Neural cell (in vitro differentiated cells): ENCODE measurements at regions not wholly inside any gene's neighbourhood (a gene's known extent, or its start where the extent isn't known, plus 50 kb on each side); places are given as distances from the start of the nearest gene placed in this dataset.
"Not testable (repeated sequence)": the region's sequence is repeated elsewhere in the genome, so short reads cannot be mapped to it uniquely, and the experiment has no call there.

ENCODE experiments used
- EP300 ChIP-seq: fragments of 450-650 bp; conservative IDR thresholded peaks from 2 replicates; pipeline ENCODE4 v1.6.1; 2014; ENCODE audit warnings: antibody characterized with exemption, mild to moderate bottlenecking, moderate library complexity; ENCODE audit not compliant: poor library complexity, severe bottlenecking
- EZH2 ChIP-seq: fragments of 200-600, 300-800 bp; shearing (Covaris generic), sonication (generic); IDR thresholded peaks from 2 replicates; pipeline ENCODE4 v1.6.1; 2014; ENCODE audit warnings: antibody characterized with exemption, low read length, borderline replicate concordance, mild to moderate bottlenecking; ENCODE audit not compliant: insufficient read depth, poor library complexity, severe bottlenecking
- MXI1 ChIP-seq: fragments of 450-650 bp; conservative IDR thresholded peaks from 2 replicates; pipeline ENCODE4 v1.6.1; 2014; ENCODE audit warnings: antibody characterized with exemption, mild to moderate bottlenecking; ENCODE audit not compliant: poor library complexity, severe bottlenecking
- POLR2AphosphoS5 ChIP-seq: IDR thresholded peaks from 2 replicates; pipeline ENCODE4 v1.6.1; 2012
- RAD21 ChIP-seq: fragments of 450-650 bp; conservative IDR thresholded peaks from 2 replicates; pipeline ENCODE4 v1.6.1; 2014; ENCODE audit warnings: antibody characterized with exemption, mild to moderate bottlenecking, moderate library complexity
- SMC3 ChIP-seq: fragments of 450-650 bp; conservative IDR thresholded peaks from 2 replicates; pipeline ENCODE4 v1.6.1; 2014; ENCODE audit warnings: antibody characterized with exemption, mild to moderate bottlenecking, moderate library complexity; ENCODE audit not compliant: poor library complexity
- TAF1 ChIP-seq: IDR thresholded peaks from 2 replicates; pipeline ENCODE4 v1.6.1; 2012; ENCODE audit warnings: low read depth
- TF ChIP-seq, protein P1 (sequence below): fragments of 450-650 bp; IDR thresholded peaks from 2 replicates; pipeline ENCODE4 v1.5.1; 2014; ENCODE audit warnings: antibody characterized with exemption, mild to moderate bottlenecking, moderate library complexity; ENCODE audit not compliant: poor library complexity, severe bottlenecking
- TF ChIP-seq, protein P2 (sequence below): IDR thresholded peaks from 2 replicates; pipeline ENCODE4 v1.6.1; 2012; ENCODE audit warnings: borderline replicate concordance

DNA sequence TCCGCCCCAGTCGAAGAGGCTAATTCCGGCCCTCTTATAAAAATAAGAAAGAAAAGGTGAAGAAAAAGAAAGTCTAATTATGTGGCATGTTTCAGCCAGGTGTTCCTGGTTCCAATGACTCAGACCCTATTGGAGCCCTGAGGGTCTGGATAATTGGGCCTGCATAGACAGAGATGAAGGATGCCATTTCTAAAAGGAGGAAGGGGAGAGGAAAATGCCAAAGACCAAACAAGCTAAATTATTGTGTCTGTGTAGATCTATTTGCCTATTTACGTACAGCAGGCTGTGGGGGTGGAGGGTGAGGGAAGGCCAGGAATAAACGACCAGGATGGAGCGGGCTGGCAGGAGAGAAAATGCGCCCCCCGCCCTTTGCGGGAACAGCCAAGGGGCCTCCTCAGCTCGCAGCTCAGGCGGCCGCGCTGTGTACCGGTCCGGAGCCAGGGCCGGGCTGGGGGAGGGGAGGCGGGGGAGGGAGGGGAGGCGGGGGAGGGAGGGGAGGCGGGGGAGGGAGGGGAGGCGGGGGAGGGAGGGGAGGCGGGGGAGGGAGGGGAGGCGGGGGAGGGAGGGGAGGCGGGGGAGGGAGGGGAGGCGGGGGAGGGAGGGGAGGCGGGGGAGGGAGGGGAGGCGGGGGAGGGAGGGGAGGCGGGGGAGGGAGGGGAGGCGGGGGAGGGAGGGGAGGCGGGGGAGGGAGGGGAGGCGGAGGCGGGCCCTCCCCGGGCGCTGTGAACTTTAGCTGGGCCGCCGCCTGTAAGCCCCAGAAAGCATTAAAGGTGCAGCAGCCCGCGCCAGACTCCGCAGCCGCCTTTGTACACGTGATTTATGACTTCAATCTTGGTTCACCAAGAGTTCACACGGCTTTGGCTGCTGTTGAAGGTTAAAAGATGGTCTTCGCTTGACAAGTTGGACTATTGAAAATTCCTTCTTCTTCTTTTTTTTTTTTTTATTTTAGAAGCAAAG is 113.0 kb upstream of the FOXD4L5 start:
- TF ChIP-seq EZH2, EP300, POLR2AphosphoS5, MXI1, RAD21, TAF1, SMC3: not testable (repeated sequence)
- TF ChIP-seq, protein P1, sequence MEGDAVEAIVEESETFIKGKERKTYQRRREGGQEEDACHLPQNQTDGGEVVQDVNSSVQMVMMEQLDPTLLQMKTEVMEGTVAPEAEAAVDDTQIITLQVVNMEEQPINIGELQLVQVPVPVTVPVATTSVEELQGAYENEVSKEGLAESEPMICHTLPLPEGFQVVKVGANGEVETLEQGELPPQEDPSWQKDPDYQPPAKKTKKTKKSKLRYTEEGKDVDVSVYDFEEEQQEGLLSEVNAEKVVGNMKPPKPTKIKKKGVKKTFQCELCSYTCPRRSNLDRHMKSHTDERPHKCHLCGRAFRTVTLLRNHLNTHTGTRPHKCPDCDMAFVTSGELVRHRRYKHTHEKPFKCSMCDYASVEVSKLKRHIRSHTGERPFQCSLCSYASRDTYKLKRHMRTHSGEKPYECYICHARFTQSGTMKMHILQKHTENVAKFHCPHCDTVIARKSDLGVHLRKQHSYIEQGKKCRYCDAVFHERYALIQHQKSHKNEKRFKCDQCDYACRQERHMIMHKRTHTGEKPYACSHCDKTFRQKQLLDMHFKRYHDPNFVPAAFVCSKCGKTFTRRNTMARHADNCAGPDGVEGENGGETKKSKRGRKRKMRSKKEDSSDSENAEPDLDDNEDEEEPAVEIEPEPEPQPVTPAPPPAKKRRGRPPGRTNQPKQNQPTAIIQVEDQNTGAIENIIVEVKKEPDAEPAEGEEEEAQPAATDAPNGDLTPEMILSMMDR: not testable (repeated sequence)
- TF ChIP-seq, protein P2, sequence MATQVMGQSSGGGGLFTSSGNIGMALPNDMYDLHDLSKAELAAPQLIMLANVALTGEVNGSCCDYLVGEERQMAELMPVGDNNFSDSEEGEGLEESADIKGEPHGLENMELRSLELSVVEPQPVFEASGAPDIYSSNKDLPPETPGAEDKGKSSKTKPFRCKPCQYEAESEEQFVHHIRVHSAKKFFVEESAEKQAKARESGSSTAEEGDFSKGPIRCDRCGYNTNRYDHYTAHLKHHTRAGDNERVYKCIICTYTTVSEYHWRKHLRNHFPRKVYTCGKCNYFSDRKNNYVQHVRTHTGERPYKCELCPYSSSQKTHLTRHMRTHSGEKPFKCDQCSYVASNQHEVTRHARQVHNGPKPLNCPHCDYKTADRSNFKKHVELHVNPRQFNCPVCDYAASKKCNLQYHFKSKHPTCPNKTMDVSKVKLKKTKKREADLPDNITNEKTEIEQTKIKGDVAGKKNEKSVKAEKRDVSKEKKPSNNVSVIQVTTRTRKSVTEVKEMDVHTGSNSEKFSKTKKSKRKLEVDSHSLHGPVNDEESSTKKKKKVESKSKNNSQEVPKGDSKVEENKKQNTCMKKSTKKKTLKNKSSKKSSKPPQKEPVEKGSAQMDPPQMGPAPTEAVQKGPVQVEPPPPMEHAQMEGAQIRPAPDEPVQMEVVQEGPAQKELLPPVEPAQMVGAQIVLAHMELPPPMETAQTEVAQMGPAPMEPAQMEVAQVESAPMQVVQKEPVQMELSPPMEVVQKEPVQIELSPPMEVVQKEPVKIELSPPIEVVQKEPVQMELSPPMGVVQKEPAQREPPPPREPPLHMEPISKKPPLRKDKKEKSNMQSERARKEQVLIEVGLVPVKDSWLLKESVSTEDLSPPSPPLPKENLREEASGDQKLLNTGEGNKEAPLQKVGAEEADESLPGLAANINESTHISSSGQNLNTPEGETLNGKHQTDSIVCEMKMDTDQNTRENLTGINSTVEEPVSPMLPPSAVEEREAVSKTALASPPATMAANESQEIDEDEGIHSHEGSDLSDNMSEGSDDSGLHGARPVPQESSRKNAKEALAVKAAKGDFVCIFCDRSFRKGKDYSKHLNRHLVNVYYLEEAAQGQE: not testable (repeated sequence)
